GM12878 (cell line): ENCODE measurements at regions not wholly inside any gene's neighbourhood (a gene's known extent, or its start where the extent isn't known, plus 50 kb on each side); places are given as distances from the start of the nearest gene placed in this dataset.

Source experiments
- DPF2 ChIP-seq: fragments of 450-650 bp; IDR thresholded peaks from 2 replicates; pipeline ENCODE4 v1.6.1; 2017; ENCODE audit warnings: mild to moderate bottlenecking
- EZH2 ChIP-seq: IDR thresholded peaks from 2 replicates; pipeline ENCODE4 v1.6.1; 2012; ENCODE audit warnings: low read depth, mild to moderate bottlenecking, control low read depth, inconsistent platforms, low read length, borderline replicate concordance; ENCODE audit not compliant: control insufficient read depth
- RFX5 ChIP-seq: IDR thresholded peaks from 2 replicates; pipeline ENCODE4 v1.6.1; 2011; ENCODE audit warnings: low read depth, low read length, improper control_type of control experiment

DNA sequence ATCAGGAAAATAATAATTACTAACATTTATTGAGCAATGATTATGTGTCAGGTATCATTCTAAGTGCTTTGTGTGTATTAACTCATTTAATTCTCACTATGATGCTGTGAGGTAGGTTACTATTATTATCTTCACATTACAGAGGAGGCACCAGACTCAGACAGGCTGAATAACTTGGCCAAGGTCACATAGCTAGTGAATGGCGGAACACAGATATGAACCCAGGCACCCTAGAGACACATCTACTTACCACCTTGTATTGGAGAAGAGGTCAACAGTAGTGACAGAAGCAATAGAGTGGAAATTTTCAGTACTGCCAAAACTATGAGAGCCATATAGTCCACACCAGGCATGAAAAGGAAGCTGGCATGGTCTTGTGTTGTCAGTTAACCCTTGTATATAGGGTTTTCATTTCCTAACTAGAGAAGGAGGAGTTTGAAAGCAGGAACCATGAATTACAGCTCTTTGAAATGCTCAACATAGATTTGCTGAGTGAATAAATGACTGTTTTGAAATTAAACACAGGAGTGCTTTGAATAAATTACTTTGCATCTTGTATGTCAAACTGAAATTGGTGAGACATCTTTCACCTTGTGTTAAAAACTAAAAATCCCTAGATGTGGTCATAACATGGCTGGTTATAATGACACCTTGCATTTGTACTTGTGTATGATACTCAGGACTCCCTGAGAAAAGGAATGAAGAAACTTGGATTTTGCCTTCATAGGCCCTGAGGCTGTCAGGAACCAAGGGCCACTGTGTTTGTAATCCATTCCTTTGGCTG lies 71.8 kb downstream of the RTL9 start:
- TF ChIP-seq RFX5: no peak
- no peak for TF ChIP-seq DPF2
- no peak for TF ChIP-seq EZH2
